SK-N-SH (cell line): ENCODE measurements at regions not wholly inside any gene's neighbourhood (a gene's known extent, or its start where the extent isn't known, plus 50 kb on each side); places are given as distances from the start of the nearest gene placed in this dataset.

ENCODE experiments used
- CTCF ChIA-PET: fragments of 300-600, 350-600 bp; formaldehyde crosslinking; extraction: SDS; loops from one replicate; lab custom pipeline; 2021; lab: Yijun Ruan, JAX
- POLR2A ChIA-PET: fragments of 350-600 bp; sonication (Branson Sonifier 250); formaldehyde crosslinking; extraction: SDS; loops from one replicate; lab custom pipeline; 2020; ENCODE audit warnings: antibody characterized with exemption, inconsistent platforms; lab: Yijun Ruan, JAX
- DNase-seq: peaks from one replicate; pipeline ENCODE4 v3.0.0; 2012
- H2AFZ ChIP-seq: fragments of 200-600 bp; sonication (generic); 2 replicates; pipeline ENCODE4 v1.8.1; 2016; ENCODE audit warnings: antibody characterized with exemption, mild to moderate bottlenecking, low read depth
- H3F3A ChIP-seq: fragments of 200-600 bp; sonication (generic); replicated peaks from 2 replicates; pipeline ENCODE3; 2016; ENCODE audit warnings: antibody characterized with exemption, mild to moderate bottlenecking; ENCODE audit not compliant: insufficient read depth
- H3K27ac ChIP-seq, 2 experiments: fragments of 200-500 bp in 1 of 2; fragments of 200-600 bp in 1 of 2; sonication (Bioruptor generic) in 1 of 2; sonication (generic), shearing (Covaris generic) in 1 of 2; 2 replicates each; pipeline versions ENCODE4 v1.5.1 to v1.6.1; 2014 to 2016; ENCODE audit warnings: low read depth in 2 of 2, inconsistent platforms in 1 of 2, low read length in 1 of 2, mild to moderate bottlenecking in 1 of 2, mixed read lengths in 1 of 2
- H3K27me3 ChIP-seq: fragments of 200-600 bp; sonication (generic), shearing (Covaris generic); 2 replicates; pipeline ENCODE4 v1.6.1; 2016; ENCODE audit warnings: mixed run types; ENCODE audit not compliant: insufficient read depth
- H3K36me3 ChIP-seq, 2 experiments: fragments of 200-500 bp in 1 of 2; fragments of 200-600 bp in 1 of 2; sonication (Bioruptor generic) in 1 of 2; sonication (generic) in 1 of 2; replicated peaks in 1 of 2; 2 replicates each; pipeline versions ENCODE3 to v1.5.1; 2014 to 2016; ENCODE audit warnings: low read length in 1 of 2, mild to moderate bottlenecking in 1 of 2; ENCODE audit not compliant: insufficient read depth in 2 of 2, control insufficient read depth in 1 of 2
- H3K4me1 ChIP-seq, 2 experiments: fragments of 200-500 bp in 1 of 2; fragments of 200-600 bp in 1 of 2; sonication (Bioruptor generic) in 1 of 2; sonication (generic), shearing (Covaris generic) in 1 of 2; 2 replicates each; pipeline versions ENCODE4 v1.5.1 to v1.6.1; 2014 to 2016; ENCODE audit warnings: low read depth in 1 of 2, low read length in 1 of 2, mixed run types in 1 of 2; ENCODE audit not compliant: insufficient read depth in 2 of 2, control insufficient read depth in 1 of 2
- H3K4me2 ChIP-seq: fragments of 200-600 bp; sonication (generic), shearing (Covaris generic); 2 replicates; pipeline ENCODE4 v1.6.1; 2017; ENCODE audit warnings: mixed run types
- H3K4me3 ChIP-seq, 2 experiments: fragments of 200-500 bp in 1 of 2; fragments of 200-600 bp in 1 of 2; sonication (Bioruptor generic) in 1 of 2; sonication (generic), shearing (Covaris generic) in 1 of 2; 2 replicates each; pipeline versions ENCODE4 v1.5.1 to v1.8.1; 2014 to 2016; ENCODE audit warnings: low read depth in 2 of 2, inconsistent platforms in 1 of 2, low read length in 1 of 2, mild to moderate bottlenecking in 1 of 2, mixed read lengths in 1 of 2, moderate library complexity in 1 of 2
- H3K79me2 ChIP-seq: fragments of 200-600 bp; sonication (generic); 2 replicates; pipeline ENCODE4 v1.8.1; 2017; ENCODE audit warnings: mild to moderate bottlenecking; ENCODE audit not compliant: insufficient read depth
- H3K9ac ChIP-seq: fragments of 200-600 bp; sonication (generic); 2 replicates; pipeline ENCODE4 v1.6.1; 2017; ENCODE audit warnings: mixed run types
- H3K9me2 ChIP-seq: fragments of 200-600 bp; sonication (generic); 2 replicates; pipeline ENCODE4 v1.6.1; 2017; ENCODE audit warnings: mixed run types
- H3K9me3 ChIP-seq: fragments of 200-600 bp; sonication (generic); 2 replicates; pipeline ENCODE4 v1.6.1; 2017; ENCODE audit warnings: mixed run types, mild to moderate bottlenecking, moderate library complexity
- H4K20me1 ChIP-seq: fragments of 200-600 bp; sonication (generic); 2 replicates; pipeline ENCODE4 v1.6.1; 2017; ENCODE audit warnings: mild to moderate bottlenecking, mixed run types; ENCODE audit not compliant: insufficient read depth
- CHD2 ChIP-seq: fragments of 150-350 bp; IDR thresholded peaks from 2 replicates; pipeline ENCODE4 v1.6.1; 2018; ENCODE audit warnings: low read length; ENCODE audit not compliant: partially characterized antibody
- CTCF ChIP-seq: fragments of 200-600 bp; sonication (generic); IDR thresholded peaks from 2 replicates; pipeline ENCODE4 v1.6.1; 2017; ENCODE audit warnings: antibody characterized with exemption, mild to moderate bottlenecking, moderate library complexity
- EP300 ChIP-seq, 2 experiments: IDR thresholded peaks; 2 replicates each; pipeline versions ENCODE4 v1.4.0 to v1.6.1; 2012; ENCODE audit warnings: borderline replicate concordance in 1 of 2, low read depth in 1 of 2, low read length in 1 of 2
- EZH2phosphoT487 ChIP-seq: fragments of 200-600 bp; sonication (generic); IDR thresholded peaks from 2 replicates; pipeline ENCODE4 v1.6.1; 2017; ENCODE audit warnings: low read depth, mixed run types, mild to moderate bottlenecking, antibody characterized with exemption, moderate library complexity, borderline replicate concordance
- FOXM1 ChIP-seq: IDR thresholded peaks from 2 replicates; pipeline ENCODE4 v1.4.0; 2012; ENCODE audit warnings: low read depth, mild to moderate bottlenecking
- GABPA ChIP-seq: IDR thresholded peaks from 2 replicates; pipeline ENCODE4 v1.4.0; 2012; ENCODE audit warnings: low read depth, mild to moderate bottlenecking
- GATA2 ChIP-seq: sonication (generic); formaldehyde crosslinking; IDR thresholded peaks from 2 replicates; pipeline ENCODE4 v1.5.0; 2020; ENCODE audit warnings: mild to moderate bottlenecking, missing genetic modification reagents
- IRF3 ChIP-seq: fragments of 150-350 bp; IDR thresholded peaks from 2 replicates; pipeline ENCODE4 v1.6.1; 2016; ENCODE audit warnings: mild to moderate bottlenecking, low read depth, low read length
- JUND ChIP-seq: IDR thresholded peaks from 2 replicates; pipeline ENCODE4 v1.4.0; 2012
- MAX ChIP-seq: IDR thresholded peaks from 2 replicates; pipeline ENCODE4 v1.4.0; 2012; ENCODE audit warnings: low read depth
- POLR2AphosphoS5 ChIP-seq: IDR thresholded peaks from 2 replicates; pipeline ENCODE4 v1.6.1; 2012; ENCODE audit warnings: low read depth, low read length
- REST ChIP-seq: IDR thresholded peaks from 2 replicates; pipeline ENCODE4 v1.6.1; 2012; ENCODE audit warnings: mild to moderate bottlenecking, low read depth, low read length, moderate library complexity
- SIN3A ChIP-seq: IDR thresholded peaks from 2 replicates; pipeline ENCODE4 v1.6.1; 2012; ENCODE audit warnings: low read depth, mild to moderate bottlenecking, low read length, moderate library complexity, borderline replicate concordance
- TAF1 ChIP-seq: IDR thresholded peaks from 2 replicates; pipeline ENCODE4 v1.6.1; 2012; ENCODE audit warnings: low read depth, mild to moderate bottlenecking, low read length, moderate library complexity, borderline replicate concordance
- TEAD4 ChIP-seq: IDR thresholded peaks from 2 replicates; pipeline ENCODE4 v1.4.0; 2012; ENCODE audit warnings: mild to moderate bottlenecking, borderline replicate concordance; ENCODE audit not compliant: insufficient read depth

GRCh38 chr3:104367000-104367399 is 999.7 kb upstream of the ALCAM start (continued):
- peak; percentile 70 for TF ChIP-seq TEAD4
- peak; percentile 45 for TF ChIP-seq CHD2
- no peak for TF ChIP-seq CTCF
- TF ChIP-seq SIN3A, result no peak
- peak; percentile 73 to 91 for TF ChIP-seq EP300 (IDR thresholded peaks at IDR 0.05; ENCODE audit: borderline replicate concordance in 1 of 2, low read depth in 1 of 2, low read length in 1 of 2)
- peak; percentile 73 for TF ChIP-seq JUND

- Histone ChIP-seq H2AFZ (no peak overlapping the region), H3K27me3 (no peaks in the 10 kb centered on the region), H3K4me1 (no peaks in the 10 kb centered on the region; a peak in 1 of 4 replicates), H3K79me2 (no peaks in the 10 kb centered on the region; the same call in 1 of the 2 replicates), H3K4me3 (no peak overlapping the region), H3K27ac (no peak overlapping the region), H3K9me2 (0 out of 2 replicates have a peak, but pooled peaks cover 4% of the 10 kb centered on the region), H4K20me1 (no peaks in the 10 kb centered on the region), H3F3A (no peaks in the 10 kb centered on the region), H3K9ac (no peak overlapping the region), H3K4me2 (no peak overlapping the region), H3K9me3 (0 out of 2 replicates have a peak, but pooled peaks cover 4% of the 10 kb centered on the region), H3K36me3 (no peaks in the 10 kb centered on the region)
- DNase-seq, result no peak
- POLR2A ChIA-PET, result no interaction called here
- TF ChIP-seq EZH2phosphoT487 (no peak), POLR2AphosphoS5 (no peak), TEAD4 (no peak), FOXM1 (no peak), TAF1 (no peak), MAX (no peak), IRF3 (no peak), GATA2 (CRISPR knock-in tag) (no peak), GABPA (no peak), REST (no peak), SIN3A (no peak)
- CTCF ChIA-PET, result no interaction called here
Observed at GRCh38 chr3:104368760-104369159, 997.9 kb upstream of the ALCAM start.
